AG10803 (cell line): ENCODE measurements at regions not wholly inside any gene's neighbourhood (a gene's known extent, or its start where the extent isn't known, plus 50 kb on each side); places are given as distances from the start of the nearest gene placed in this dataset.

Source experiments
- DNase-seq: peaks from one replicate; pipeline ENCODE4 v3.0.0; 2010; ENCODE audit warnings: low read depth
- H3K4me3 ChIP-seq: 2 replicates; pipeline ENCODE4 v1.5.1; 2011; ENCODE audit warnings: mild to moderate bottlenecking, low read length, control low read depth
- TF ChIP-seq, protein P1 (sequence below): conservative IDR thresholded peaks from 2 replicates; pipeline ENCODE4 v1.5.1; 2011; ENCODE audit warnings: mild to moderate bottlenecking, low read length, control low read depth, inconsistent platforms

DNA sequence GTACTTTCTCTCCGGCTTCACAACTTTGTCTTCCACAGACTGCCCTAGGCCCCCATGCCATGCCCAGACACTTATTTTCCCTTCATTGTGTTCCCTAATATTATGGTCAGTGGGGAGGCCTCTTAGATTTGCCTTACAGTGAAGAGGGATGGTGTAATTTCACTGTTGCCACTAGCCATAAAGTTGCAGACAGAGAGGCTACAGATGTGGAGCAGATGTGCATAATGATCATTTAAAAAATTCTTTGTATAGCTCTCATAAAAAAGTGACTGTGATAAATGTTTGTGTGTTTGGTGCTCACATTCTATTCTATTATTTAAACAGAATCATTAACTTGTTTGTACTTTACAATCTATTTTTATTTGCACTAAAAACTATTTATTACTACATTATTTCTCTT is 67.5 kb upstream of the FN1 start:
- H3K4me3 ChIP-seq, result no peak overlapping the region
- TF ChIP-seq, protein P1, sequence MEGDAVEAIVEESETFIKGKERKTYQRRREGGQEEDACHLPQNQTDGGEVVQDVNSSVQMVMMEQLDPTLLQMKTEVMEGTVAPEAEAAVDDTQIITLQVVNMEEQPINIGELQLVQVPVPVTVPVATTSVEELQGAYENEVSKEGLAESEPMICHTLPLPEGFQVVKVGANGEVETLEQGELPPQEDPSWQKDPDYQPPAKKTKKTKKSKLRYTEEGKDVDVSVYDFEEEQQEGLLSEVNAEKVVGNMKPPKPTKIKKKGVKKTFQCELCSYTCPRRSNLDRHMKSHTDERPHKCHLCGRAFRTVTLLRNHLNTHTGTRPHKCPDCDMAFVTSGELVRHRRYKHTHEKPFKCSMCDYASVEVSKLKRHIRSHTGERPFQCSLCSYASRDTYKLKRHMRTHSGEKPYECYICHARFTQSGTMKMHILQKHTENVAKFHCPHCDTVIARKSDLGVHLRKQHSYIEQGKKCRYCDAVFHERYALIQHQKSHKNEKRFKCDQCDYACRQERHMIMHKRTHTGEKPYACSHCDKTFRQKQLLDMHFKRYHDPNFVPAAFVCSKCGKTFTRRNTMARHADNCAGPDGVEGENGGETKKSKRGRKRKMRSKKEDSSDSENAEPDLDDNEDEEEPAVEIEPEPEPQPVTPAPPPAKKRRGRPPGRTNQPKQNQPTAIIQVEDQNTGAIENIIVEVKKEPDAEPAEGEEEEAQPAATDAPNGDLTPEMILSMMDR, result no peak
- DNase-seq, result peak; percentile 84

DNA sequence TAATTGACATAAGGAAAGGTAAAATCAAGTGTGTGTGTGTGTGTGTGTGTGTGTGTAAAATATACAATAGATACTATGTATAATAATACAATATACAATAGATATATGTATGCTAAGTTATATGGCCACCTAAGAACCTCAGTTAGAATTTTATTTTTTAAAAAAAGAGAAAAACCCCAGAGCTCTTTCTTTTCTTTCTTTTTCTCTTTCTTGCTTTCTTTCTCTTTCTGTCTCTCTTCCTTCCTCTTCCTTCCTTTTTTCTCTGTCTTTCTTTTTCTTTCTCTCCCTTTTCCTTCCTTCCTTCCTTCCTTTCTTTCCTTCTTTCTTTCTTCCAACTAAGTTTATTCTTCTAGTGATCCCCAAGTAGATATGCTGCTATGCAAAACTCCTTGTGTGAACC is 64.6 kb upstream of the FN1 start:
- no peak for DNase-seq
- TF ChIP-seq, protein P1, result no peak
- H3K4me3 ChIP-seq, result no peak overlapping the region

GRCh38 chr2:215499331-215499730 is 63.5 kb upstream of the FN1 start:
- TF ChIP-seq, protein P1, result no peak
- no peak overlapping the region for H3K4me3 ChIP-seq
- peak; percentile 45 for DNase-seq

- DNase-seq, result no peak
- H3K4me3 ChIP-seq, result no peak overlapping the region
- TF ChIP-seq, protein P1, result no peak
Measured at GRCh38 chr2:215498431-215498830, 62.6 kb upstream of the FN1 start.

GRCh38 chr2:215493376-215493775 is 57.5 kb upstream of the FN1 start:
- TF ChIP-seq, protein P1, result no peak
- no peak overlapping the region for H3K4me3 ChIP-seq
- no peak for DNase-seq

DNA sequence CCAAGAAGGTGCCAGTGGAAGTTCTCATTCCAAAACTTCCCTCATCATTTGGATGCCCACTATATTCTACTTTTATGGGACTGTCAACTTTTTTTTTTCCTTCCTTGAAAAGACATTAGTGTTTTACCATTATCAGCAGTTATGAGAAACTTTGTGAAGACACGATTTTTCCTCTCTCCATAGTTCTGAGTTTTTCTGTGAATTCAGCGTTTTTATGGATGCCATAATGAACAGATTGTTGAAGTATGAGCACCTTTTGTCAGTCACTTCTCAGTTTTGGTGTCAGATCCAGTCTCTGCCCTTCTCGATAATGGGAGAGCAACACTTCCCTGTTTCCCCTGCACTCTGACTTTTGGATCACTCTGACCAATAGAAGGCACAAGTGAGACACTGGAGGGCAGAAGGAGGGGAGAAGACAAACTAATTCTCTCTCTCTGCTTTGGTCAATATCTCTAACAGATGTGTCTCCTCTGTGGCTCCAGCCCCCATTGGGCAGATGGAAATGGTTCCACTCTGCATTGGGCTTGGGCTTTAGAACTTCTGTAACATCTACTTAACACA is 53.5 kb upstream of the FN1 start:
- DNase-seq, result no peak
- H3K4me3 ChIP-seq, result no peak overlapping the region
- TF ChIP-seq, protein P1, result no peak

GRCh38 chr2:215487002-215487372 is 51.1 kb upstream of the FN1 start:
- H3K4me3 ChIP-seq, result no peak overlapping the region
- DNase-seq, result peak; percentile 23
- TF ChIP-seq, protein P1, result no peak
